CD14-positive monocyte (primary cell): ENCODE measurements at regions not wholly inside any gene's neighbourhood (a gene's known extent, or its start where the extent isn't known, plus 50 kb on each side); places are given as distances from the start of the nearest gene placed in this dataset.

ENCODE experiments used
- DNase-seq, 3 donors: peaks; one replicate each; pipeline ENCODE4 v3.0.0-alpha.2; 2011 to 2022
- H2AFZ ChIP-seq: 2 replicates; pipeline ENCODE4 v1.6.0; 2012; ENCODE audit warnings: mild to moderate bottlenecking, low read depth, low read length, inconsistent platforms; ENCODE audit not compliant: insufficient read depth, poor library complexity, severe bottlenecking
- H3K27ac ChIP-seq, 2 donors: 1 replicate in 1 of 2; 2 replicates in 1 of 2; pipeline ENCODE4 v1.5.1; 2012 to 2013; ENCODE audit warnings: low read length in 2 of 2, control low read depth in 1 of 2, inconsistent platforms in 1 of 2, low read depth in 1 of 2, mild to moderate bottlenecking in 1 of 2
- H3K27me3 ChIP-seq, 2 donors: one replicate each; pipeline versions ENCODE4 v1.6.0 to v1.6.1; 2011 to 2013; ENCODE audit warnings: low read length in 2 of 2; ENCODE audit not compliant: control insufficient read depth in 2 of 2, insufficient read depth in 2 of 2
- H3K36me3 ChIP-seq, 2 donors: replicated peaks in 1 of 2; 1 replicate in 1 of 2; 2 replicates in 1 of 2; pipeline versions ENCODE4 v1.5.1 to v1.6.1; 2012 to 2013; ENCODE audit warnings: low read length in 2 of 2, control low read depth in 1 of 2, inconsistent platforms in 1 of 2, mild to moderate bottlenecking in 1 of 2; ENCODE audit not compliant: insufficient read depth in 2 of 2, control insufficient read depth in 1 of 2
- H3K4me1 ChIP-seq, 2 donors: 1 replicate in 1 of 2; 2 replicates in 1 of 2; pipeline versions ENCODE4 v1.5.1 to v1.6.1; 2012 to 2013; ENCODE audit warnings: low read length in 2 of 2, control low read depth in 1 of 2, inconsistent platforms in 1 of 2, mild to moderate bottlenecking in 1 of 2, moderate library complexity in 1 of 2; ENCODE audit not compliant: insufficient read depth in 2 of 2, control insufficient read depth in 1 of 2
- H3K4me2 ChIP-seq: replicated peaks from 2 replicates; pipeline ENCODE3; 2012; ENCODE audit warnings: low read length, moderate library complexity, mild to moderate bottlenecking; ENCODE audit not compliant: poor library complexity, severe bottlenecking; ENCODE audit errors: extremely low read depth
- H3K4me3 ChIP-seq, 3 experiments: fragments of 200-600 bp in 1 of 3; sonication (generic) in 1 of 3; replicated peaks in 1 of 3; 1 replicate in 2 of 3; 2 replicates in 1 of 3; pipeline ENCODE4 v1.5.1; 2011 to 2013; ENCODE audit warnings: low read length in 3 of 3, mild to moderate bottlenecking in 3 of 3, control low read depth in 2 of 3, low read depth in 2 of 3, inconsistent platforms in 1 of 3, moderate library complexity in 1 of 3
- H3K79me2 ChIP-seq: 2 replicates; pipeline ENCODE4 v1.6.0; 2012; ENCODE audit warnings: mild to moderate bottlenecking, control low read depth, inconsistent platforms, low read length, moderate library complexity; ENCODE audit not compliant: insufficient read depth
- H3K9ac ChIP-seq: 2 replicates; pipeline ENCODE4 v1.6.0; 2017; ENCODE audit warnings: low read length, mild to moderate bottlenecking; ENCODE audit not compliant: insufficient read depth, poor library complexity, severe bottlenecking
- H3K9me3 ChIP-seq, 2 donors: replicated peaks in 1 of 2; 1 replicate in 1 of 2; 2 replicates in 1 of 2; pipeline versions ENCODE4 v1.5.1 to v1.6.1; 2012 to 2013; ENCODE audit warnings: low read length in 2 of 2, control low read depth in 1 of 2; ENCODE audit not compliant: control insufficient read depth in 1 of 2, insufficient read depth in 1 of 2
- H4K20me1 ChIP-seq: 2 replicates; pipeline ENCODE4 v1.6.0; 2012; ENCODE audit warnings: mild to moderate bottlenecking, low read length, control low read depth, moderate library complexity; ENCODE audit not compliant: insufficient read depth
- H3K27ac Mint-ChIP-seq, 7 donors: one replicate each; pipeline ENCODE4 v1.8.0; 2020; ENCODE audit warnings: mild to moderate bottlenecking in 7 of 7, mixed read lengths in 7 of 7, moderate library complexity in 6 of 7, inconsistent platforms in 2 of 7
- H3K27me3 Mint-ChIP-seq, 3 donors: one replicate each; pipeline ENCODE4 v1.8.0; 2021 to 2022; ENCODE audit warnings: low read depth in 3 of 3, mild to moderate bottlenecking in 3 of 3, mixed read lengths in 3 of 3, moderate library complexity in 3 of 3, inconsistent platforms in 1 of 3
- H3K36me3 Mint-ChIP-seq, 2 donors: one replicate each; pipeline ENCODE4 v1.8.0; 2020; ENCODE audit warnings: mixed read lengths in 2 of 2, inconsistent platforms in 1 of 2, mild to moderate bottlenecking in 1 of 2
- H3K4me1 Mint-ChIP-seq: one replicate; pipeline ENCODE4 v1.8.0; 2020; ENCODE audit warnings: mild to moderate bottlenecking, mixed read lengths
- H3K4me3 Mint-ChIP-seq, 2 donors: one replicate each; pipeline ENCODE4 v1.8.0; 2020; ENCODE audit warnings: mild to moderate bottlenecking in 2 of 2, mixed read lengths in 2 of 2, moderate library complexity in 1 of 2
- H3K9me3 Mint-ChIP-seq, 7 donors: one replicate each; pipeline ENCODE4 v1.8.0; 2020 to 2022; ENCODE audit warnings: mixed read lengths in 7 of 7, mild to moderate bottlenecking in 6 of 7, moderate library complexity in 6 of 7, inconsistent platforms in 2 of 7
- WGBS: methylation state at CpG from one replicate; pipeline ENCODE4 v1.1.5; 2013; ENCODE audit warnings: missing lambda C conversion rate; ENCODE audit not compliant: insufficient coverage; 5-methylcytosine and 5-hydroxymethylcytosine counted together
- intact Hi-C, 2 donors: fragments of 100-400 bp; cut with micrococcal nuclease; formaldehyde crosslinking; loops; one replicate each; pipeline versions ENCODE4 v1.15.0 to v1.15.1; 2023
- TF ChIP-seq, protein P1 (sequence below): fragments of 200-600 bp; IDR thresholded peaks from one replicate; pipeline ENCODE4 v1.8.0; 2022; ENCODE audit warnings: antibody characterized with exemption, mild to moderate bottlenecking

GRCh38 chr18:38933322-38933721, 1367.7 kb upstream of the CELF4 start:
- H3K27me3 Mint-ChIP-seq: peaks cover 0 to 1% (median 0%) of the 10 kb centered on the region in 3 donors
- no peak overlapping the region for H3K27ac ChIP-seq
- H3K9me3 ChIP-seq: no peaks in the 10 kb centered on the region
- no peak overlapping the region for H2AFZ ChIP-seq
- H3K36me3 ChIP-seq: no peaks in the 10 kb centered on the region
- no peaks in the 10 kb centered on the region for H3K27me3 ChIP-seq
- DNase-seq: no peak
- H3K4me1 Mint-ChIP-seq: no peaks in the 10 kb centered on the region
- no peaks in the 10 kb centered on the region for H3K36me3 Mint-ChIP-seq
- no peak overlapping the region for H3K4me3 ChIP-seq
- no peak overlapping the region for H3K9ac ChIP-seq
- H3K9me3 Mint-ChIP-seq: peaks cover 0 to 10% (median 4%) of the 10 kb centered on the region in 7 donors
- H4K20me1 ChIP-seq: no peaks in the 10 kb centered on the region
- H3K27ac Mint-ChIP-seq: no peak overlapping the region
- TF ChIP-seq, protein P1, sequence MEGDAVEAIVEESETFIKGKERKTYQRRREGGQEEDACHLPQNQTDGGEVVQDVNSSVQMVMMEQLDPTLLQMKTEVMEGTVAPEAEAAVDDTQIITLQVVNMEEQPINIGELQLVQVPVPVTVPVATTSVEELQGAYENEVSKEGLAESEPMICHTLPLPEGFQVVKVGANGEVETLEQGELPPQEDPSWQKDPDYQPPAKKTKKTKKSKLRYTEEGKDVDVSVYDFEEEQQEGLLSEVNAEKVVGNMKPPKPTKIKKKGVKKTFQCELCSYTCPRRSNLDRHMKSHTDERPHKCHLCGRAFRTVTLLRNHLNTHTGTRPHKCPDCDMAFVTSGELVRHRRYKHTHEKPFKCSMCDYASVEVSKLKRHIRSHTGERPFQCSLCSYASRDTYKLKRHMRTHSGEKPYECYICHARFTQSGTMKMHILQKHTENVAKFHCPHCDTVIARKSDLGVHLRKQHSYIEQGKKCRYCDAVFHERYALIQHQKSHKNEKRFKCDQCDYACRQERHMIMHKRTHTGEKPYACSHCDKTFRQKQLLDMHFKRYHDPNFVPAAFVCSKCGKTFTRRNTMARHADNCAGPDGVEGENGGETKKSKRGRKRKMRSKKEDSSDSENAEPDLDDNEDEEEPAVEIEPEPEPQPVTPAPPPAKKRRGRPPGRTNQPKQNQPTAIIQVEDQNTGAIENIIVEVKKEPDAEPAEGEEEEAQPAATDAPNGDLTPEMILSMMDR: no peak
- H3K4me3 Mint-ChIP-seq: no peak overlapping the region
- no peaks in the 10 kb centered on the region for H3K4me1 ChIP-seq
- no peaks in the 10 kb centered on the region for H3K79me2 ChIP-seq
- intact Hi-C loops: no loop called here
- no CpG with 5 or more reads among the region's 3 CpGs for WGBS
- no peak overlapping the region for H3K4me2 ChIP-seq

DNA sequence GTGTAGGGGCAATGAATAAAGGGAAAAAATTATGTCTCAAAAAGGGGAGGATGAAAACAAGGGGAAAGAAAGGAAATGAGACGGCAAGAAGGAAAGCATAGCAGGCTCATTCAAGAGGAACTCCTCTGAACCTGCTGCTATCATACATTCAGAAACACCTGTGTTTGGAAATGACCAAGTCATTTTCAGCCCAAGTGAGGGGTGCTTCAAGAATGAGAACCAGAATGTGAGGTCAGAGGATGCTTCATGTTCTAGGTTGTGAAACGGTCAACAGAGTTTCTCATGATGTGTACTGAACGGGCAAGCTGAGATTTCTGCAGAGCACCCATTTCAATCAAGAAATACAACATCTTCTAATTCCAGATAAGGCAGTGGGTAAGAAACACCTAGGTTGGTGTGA, 1367.2 kb upstream of the CELF4 start:
- Mint-ChIP-seq H3K4me3 (no peak overlapping the region), H3K4me1 (no peaks in the 10 kb centered on the region), H3K36me3 (no peaks in the 10 kb centered on the region), H3K27ac (no peak overlapping the region), H3K27me3 (peaks cover 0 to 1% (median 0%) of the 10 kb centered on the region in 3 donors), H3K9me3 (peaks cover 0 to 10% (median 4%) of the 10 kb centered on the region in 7 donors)
- Histone ChIP-seq H3K4me3 (no peak overlapping the region), H3K4me2 (no peak overlapping the region), H3K36me3 (no peaks in the 10 kb centered on the region), H2AFZ (no peak overlapping the region), H3K4me1 (no peaks in the 10 kb centered on the region), H3K9me3 (no peaks in the 10 kb centered on the region), H3K9ac (no peak overlapping the region), H3K27ac (no peak overlapping the region), H4K20me1 (no peaks in the 10 kb centered on the region), H3K27me3 (no peaks in the 10 kb centered on the region), H3K79me2 (no peaks in the 10 kb centered on the region)
- no CpG with 5 or more reads among the region's 3 CpGs for WGBS
- no peak for DNase-seq
- TF ChIP-seq, protein P1: no peak
- intact Hi-C loops: no loop called here
